Neural progenitor cell (in vitro differentiated cells): ENCODE measurements at regions not wholly inside any gene's neighbourhood (a gene's known extent, or its start where the extent isn't known, plus 50 kb on each side); places are given as distances from the start of the nearest gene placed in this dataset.

Experiments used
- DNase-seq: peaks from one replicate; pipeline ENCODE4 v3.0.0-alpha.2; 2016; ENCODE audit warnings: low spot score
- H2AFZ ChIP-seq: fragments of 200-600 bp; sonication (generic); replicated peaks from 2 replicates; pipeline ENCODE4 v1.6.1; 2016; ENCODE audit warnings: antibody characterized with exemption
- H3F3A ChIP-seq: fragments of 200-600 bp; sonication (generic); 2 replicates; pipeline ENCODE4 v1.6.1; 2016; ENCODE audit warnings: antibody characterized with exemption, low read depth
- H3K27ac ChIP-seq: fragments of 200-600 bp; sonication (generic); 2 replicates; pipeline ENCODE4 v1.5.1; 2016; ENCODE audit warnings: mild to moderate bottlenecking
- H3K27me3 ChIP-seq: fragments of 200-600 bp; sonication (generic); 2 replicates; pipeline ENCODE4 v1.6.1; 2016; ENCODE audit warnings: mild to moderate bottlenecking, moderate library complexity
- H3K36me3 ChIP-seq: fragments of 200-600 bp; sonication (generic); 2 replicates; pipeline ENCODE4 v1.5.1; 2016
- H3K4me1 ChIP-seq: fragments of 200-600 bp; sonication (generic); 2 replicates; pipeline ENCODE4 v1.6.1; 2016; ENCODE audit warnings: mixed run types
- H3K4me2 ChIP-seq: fragments of 200-600 bp; sonication (generic); 2 replicates; pipeline ENCODE4 v1.6.1; 2016
- H3K4me3 ChIP-seq: fragments of 200-600 bp; sonication (generic); 2 replicates; pipeline ENCODE4 v1.5.1; 2016
- H3K79me2 ChIP-seq: fragments of 200-600 bp; sonication (generic); 2 replicates; pipeline ENCODE4 v1.6.1; 2016; ENCODE audit warnings: low read depth
- H3K9ac ChIP-seq: fragments of 200-600 bp; sonication (generic); 2 replicates; pipeline ENCODE4 v1.6.1; 2016
- H3K9me3 ChIP-seq: fragments of 200-600 bp; sonication (generic); 2 replicates; pipeline ENCODE4 v1.5.1; 2016; ENCODE audit warnings: low read depth
- H4K20me1 ChIP-seq: fragments of 200-600 bp; sonication (generic); 2 replicates; pipeline ENCODE4 v1.6.1; 2016; ENCODE audit warnings: low read depth
- H3K27ac Mint-ChIP-seq: 3 replicates; pipeline ENCODE4 v1.8.0; 2021; ENCODE audit warnings: mixed read lengths
- H3K27me3 Mint-ChIP-seq: 2 replicates; pipeline ENCODE4 v1.8.0; 2022; ENCODE audit warnings: low read depth, mild to moderate bottlenecking, inconsistent platforms, moderate library complexity, mixed read lengths; ENCODE audit not compliant: insufficient read depth
- H3K36me3 Mint-ChIP-seq: 3 replicates; pipeline ENCODE4 v1.8.0; 2021; ENCODE audit warnings: mixed read lengths
- H3K4me1 Mint-ChIP-seq: 3 replicates; pipeline ENCODE4 v1.8.0; 2021; ENCODE audit warnings: mixed read lengths
- H3K4me3 Mint-ChIP-seq: 3 replicates; pipeline ENCODE4 v1.8.0; 2021; ENCODE audit warnings: mild to moderate bottlenecking, moderate library complexity, mixed read lengths
- H3K9me3 Mint-ChIP-seq: 3 replicates; pipeline ENCODE4 v1.8.0; 2020; ENCODE audit warnings: mixed read lengths
- CTCF ChIP-seq: fragments of 200-600 bp; sonication (generic); IDR thresholded peaks from 2 replicates; pipeline ENCODE4 v1.5.1; 2017; ENCODE audit warnings: antibody characterized with exemption, mild to moderate bottlenecking
- EZH2 ChIP-seq: fragments of 200-600 bp; sonication (generic); IDR thresholded peaks from 2 replicates; pipeline ENCODE4 v1.6.1; 2017; ENCODE audit warnings: antibody characterized with exemption, mild to moderate bottlenecking, moderate library complexity
- EZH2phosphoT487 ChIP-seq: fragments of 200-600 bp; sonication (generic); IDR thresholded peaks from 2 replicates; pipeline ENCODE4 v1.6.1; 2017; ENCODE audit warnings: antibody characterized with exemption

- Histone ChIP-seq H4K20me1 (no peaks in the 10 kb centered on the region), H3K36me3 (no peaks in the 10 kb centered on the region), H3F3A (no peaks in the 10 kb centered on the region), H3K27me3 (no peaks in the 10 kb centered on the region), H3K79me2 (no peaks in the 10 kb centered on the region), H3K4me2 (no peak overlapping the region), H3K9me3 (no peaks in the 10 kb centered on the region), H3K4me1 (no peaks in the 10 kb centered on the region), H3K9ac (no peak overlapping the region), H3K4me3 (no peak overlapping the region), H2AFZ (no peak overlapping the region), H3K27ac (no peak overlapping the region)
- TF ChIP-seq EZH2 (no peak), CTCF (no peak), EZH2phosphoT487 (no peak)
- Mint-ChIP-seq H3K4me1 (peaks cover 33% of the 10 kb centered on the region), H3K27me3 (peaks cover 2% of the 10 kb centered on the region), H3K9me3 (peaks cover 3% of the 10 kb centered on the region), H3K36me3 (no peaks in the 10 kb centered on the region), H3K27ac (no peak overlapping the region), H3K4me3 (no peak overlapping the region)
- no peak for DNase-seq
Measured at GRCh38 chr21:39033878-39034589, 149.2 kb downstream of the PSMG1 start.

- no peaks in the 10 kb centered on the region for H3K79me2 ChIP-seq
- no peak overlapping the region for H3K4me2 ChIP-seq
- no peaks in the 10 kb centered on the region for H3K4me1 ChIP-seq
- no peak overlapping the region for H3K9ac ChIP-seq
- no peak overlapping the region for H3K4me3 ChIP-seq
- no peak for TF ChIP-seq CTCF
- TF ChIP-seq EZH2phosphoT487, result no peak
- no peak for TF ChIP-seq EZH2
- H3F3A ChIP-seq, result no peaks in the 10 kb centered on the region
- peaks cover 28% of the 10 kb centered on the region for H3K4me1 Mint-ChIP-seq
- H3K27ac Mint-ChIP-seq, result no peak overlapping the region
- no peak overlapping the region for H3K4me3 Mint-ChIP-seq
- no peaks in the 10 kb centered on the region for H3K36me3 ChIP-seq
- H2AFZ ChIP-seq, result no peak overlapping the region
- no peak for DNase-seq
- no peaks in the 10 kb centered on the region for H3K9me3 ChIP-seq
- no peak overlapping the region for H3K27ac ChIP-seq
- peaks cover 2% of the 10 kb centered on the region for H3K27me3 Mint-ChIP-seq
- H4K20me1 ChIP-seq, result no peaks in the 10 kb centered on the region
- no peaks in the 10 kb centered on the region for H3K27me3 ChIP-seq
- H3K36me3 Mint-ChIP-seq, result no peaks in the 10 kb centered on the region
- peaks cover 2% of the 10 kb centered on the region for H3K9me3 Mint-ChIP-seq
Measured at GRCh38 chr21:39029900-39030884, 153.1 kb downstream of the PSMG1 start.

GRCh38 chr21:39029086-39029755 lies 154.0 kb downstream of the PSMG1 start:
- no peak overlapping the region for H3K27ac ChIP-seq
- H3F3A ChIP-seq, result no peaks in the 10 kb centered on the region
- H3K27me3 ChIP-seq, result no peaks in the 10 kb centered on the region
- TF ChIP-seq EZH2phosphoT487 (no peak), CTCF (no peak), EZH2 (no peak)
- Mint-ChIP-seq H3K27ac (peak overlapping the region; percentile 25), H3K9me3 (peaks cover 2% of the 10 kb centered on the region), H3K27me3 (peaks cover 2% of the 10 kb centered on the region), H3K36me3 (no peaks in the 10 kb centered on the region), H3K4me3 (no peak overlapping the region), H3K4me1 (peaks cover 25% of the 10 kb centered on the region)
- H2AFZ ChIP-seq, result no peak overlapping the region
- H3K4me2 ChIP-seq, result no peak overlapping the region
- no peak overlapping the region for H3K4me3 ChIP-seq
- no peaks in the 10 kb centered on the region for H3K36me3 ChIP-seq
- no peak overlapping the region for H3K9ac ChIP-seq
- H3K4me1 ChIP-seq, result no peaks in the 10 kb centered on the region
- no peaks in the 10 kb centered on the region for H3K9me3 ChIP-seq
- H3K79me2 ChIP-seq, result no peaks in the 10 kb centered on the region
- no peak for DNase-seq
- no peaks in the 10 kb centered on the region for H4K20me1 ChIP-seq
